ENCODE measurements at regions not wholly inside any gene's neighbourhood (a gene's known extent, or its start where the extent isn't known, plus 50 kb on each side); places are given as distances from the start of the nearest gene placed in this dataset.
A peak's percentile ranks its signal among the peaks of the same experiment; 100 is the strongest.

- DNase-seq, result no peak
Observed at GRCh38 chr7:106606120-106606519, 54.8 kb downstream of the CCDC71L start.

- DNase-seq, result no peak
Observed at GRCh38 chr7:106604971-106605370, 56.0 kb downstream of the CCDC71L start.

GRCh38 chr7:106604303-106604924 is 56.5 kb downstream of the CCDC71L start:
- DNase-seq, result peak; percentile 15

- no peak for DNase-seq
Observed at GRCh38 chr7:106603346-106603745, 57.6 kb downstream of the CCDC71L start.

- no peak for DNase-seq
Observed at GRCh38 chr7:106602062-106602461, 58.9 kb downstream of the CCDC71L start.

- no peak for DNase-seq
Observed at GRCh38 chr7:106600569-106601373, 60.2 kb downstream of the CCDC71L start.

GRCh38 chr7:106599343-106599698 is 61.6 kb downstream of the CCDC71L start:
- DNase-seq, result no peak

GRCh38 chr7:106598663-106599342 is 62.2 kb downstream of the CCDC71L start:
- DNase-seq, result peak; percentile 75

GRCh38 chr7:106597751-106598546 is 63.0 kb downstream of the CCDC71L start:
- DNase-seq, result no peak

- DNase-seq, result no peak
Observed at GRCh38 chr7:106597014-106597413, 63.9 kb downstream of the CCDC71L start.

- DNase-seq, result no peak
Observed at GRCh38 chr7:106595922-106596321, 65.0 kb downstream of the CCDC71L start.

- DNase-seq, result no peak
Observed at GRCh38 chr7:106593028-106593417, 67.9 kb downstream of the CCDC71L start.

- DNase-seq, result no peak
Observed at GRCh38 chr7:106592282-106593027, 68.5 kb downstream of the CCDC71L start.

GRCh38 chr7:106591146-106591545 is 69.8 kb downstream of the CCDC71L start:
- DNase-seq, result no peak

GRCh38 chr7:106590209-106590816 is 70.6 kb downstream of the CCDC71L start:
- DNase-seq, result no peak

- no peak for DNase-seq
Observed at GRCh38 chr7:106589198-106589879, 71.6 kb downstream of the CCDC71L start.

GRCh38 chr7:106588422-106589197 is 72.3 kb downstream of the CCDC71L start:
- DNase-seq, result no peak

- no peak for DNase-seq
Observed at GRCh38 chr7:106584914-106585759, 75.8 kb downstream of the CCDC71L start.
